GM19239 (cell line): ENCODE measurements at regions not wholly inside any gene's neighbourhood (a gene's known extent, or its start where the extent isn't known, plus 50 kb on each side); places are given as distances from the start of the nearest gene placed in this dataset.

Experiments used
- DNase-seq: peaks from one replicate; pipeline ENCODE4 v3.0.0; 2011; ENCODE audit warnings: low spot score; ENCODE audit not compliant: insufficient read length
- FAIRE-seq: peaks from 2 replicates; lab custom pipeline; 2011; peaks lifted over from hg19 to GRCh38; lab: Jason Lieb, UNC

- FAIRE-seq (no peak), DNase-seq (no peak)
These were observed 74.1 kb upstream of the KCNMA1 start for GRCh38 chr10:77711683-77712049.

GRCh38 chr10:77710759-77711682 lies 73.4 kb upstream of the KCNMA1 start:
- peak; percentile 68 for DNase-seq
- peak; percentile 93 for FAIRE-seq

GRCh38 chr10:77710081-77710551 lies 72.5 kb upstream of the KCNMA1 start:
- FAIRE-seq (no peak), DNase-seq (no peak)

- FAIRE-seq (no peak), DNase-seq (no peak)
These were observed 70.0 kb upstream of the KCNMA1 start for GRCh38 chr10:77707570-77707969.

- no peak for DNase-seq
- no peak for FAIRE-seq
These were observed 64.6 kb upstream of the KCNMA1 start for GRCh38 chr10:77702166-77702565.

GRCh38 chr10:77700086-77700485 lies 62.5 kb upstream of the KCNMA1 start:
- DNase-seq (no peak), FAIRE-seq (no peak)

- DNase-seq, result no peak
- no peak for FAIRE-seq
These were observed 61.6 kb upstream of the KCNMA1 start for GRCh38 chr10:77699080-77699645.

GRCh38 chr10:77698267-77698931 lies 60.8 kb upstream of the KCNMA1 start:
- FAIRE-seq, result no peak
- DNase-seq, result no peak

GRCh38 chr10:77696584-77696983 lies 59.0 kb upstream of the KCNMA1 start:
- FAIRE-seq (no peak), DNase-seq (no peak)

GRCh38 chr10:77695186-77695585 lies 57.6 kb upstream of the KCNMA1 start:
- DNase-seq (no peak), FAIRE-seq (no peak)

GRCh38 chr10:77692782-77693181 lies 55.2 kb upstream of the KCNMA1 start:
- FAIRE-seq (no peak), DNase-seq (no peak)

- FAIRE-seq (no peak), DNase-seq (no peak)
These were observed 51.7 kb upstream of the KCNMA1 start for GRCh38 chr10:77689339-77689738.

GRCh38 chr10:77687621-77688020 lies 50.0 kb upstream of the KCNMA1 start:
- DNase-seq (no peak), FAIRE-seq (no peak)
